ENCODE measurements at regions not wholly inside any gene's neighbourhood (a gene's known extent, or its start where the extent isn't known, plus 50 kb on each side); places are given as distances from the start of the nearest gene placed in this dataset.

- Histone ChIP-seq H3K9ac (ENCODE audit: low read length) (no peak overlapping the region), H2AFZ (ENCODE audit: insufficient read depth, low read depth, low read length, poor library complexity, severe bottlenecking) (no peak overlapping the region), H3K4me2 (replicated peaks; ENCODE audit: low read depth, low read length, poor library complexity, severe bottlenecking) (no peak overlapping the region), H3K9me3 (ENCODE audit: control extremely low read depth in 1 of 3, control insufficient read depth in 2 of 3, insufficient read depth in 1 of 3, low read length in 2 of 3) (no peaks in the 10 kb centered on the region), H3K4me1 (ENCODE audit: control insufficient read depth in 2 of 2, insufficient read depth in 2 of 2, low read length in 2 of 2) (peaks cover 12% of the 10 kb centered on the region in 2 donors), H4K20me1 (ENCODE audit: control insufficient read depth, insufficient read depth, low read length, poor library complexity, severe bottlenecking) (no peaks in the 10 kb centered on the region), H3K27me3 (replicated peaks in 1 of 4; ENCODE audit: control extremely low read depth in 1 of 4, control insufficient read depth in 3 of 4, insufficient read depth in 4 of 4, low read length in 3 of 4) (no peaks in the 10 kb centered on the region), H3K4me3 (ENCODE audit: control extremely low read depth in 1 of 5, extremely low read depth in 1 of 5, insufficient read depth in 1 of 5, low read depth in 2 of 5, low read length in 4 of 5) (no peak overlapping the region), H3K27ac (ENCODE audit: low read length in 2 of 2) (no peak overlapping the region), H3K36me3 (replicated peaks in 1 of 2; ENCODE audit: control extremely low read depth in 1 of 2, control insufficient read depth in 1 of 2, extremely low read depth in 1 of 2, insufficient read depth in 2 of 2, low read length in 1 of 2) (no peaks in the 10 kb centered on the region), H3K79me2 (ENCODE audit: control insufficient read depth, insufficient read depth, low read length) (no peaks in the 10 kb centered on the region)
- WGBS (ENCODE audit: insufficient coverage): 78% methylated on average over 3 of the region's 4 CpGs
- no peak for DNase-seq
- CTCF ChIA-PET: no interaction called here
- TF ChIP-seq CTCF (IDR thresholded peaks at IDR 0.05): no peak
- no peak for TF ChIP-seq EZH2 (IDR thresholded peaks at IDR 0.05; ENCODE audit: borderline replicate concordance, insufficient read depth, low read depth, low read length, poor library complexity, severe bottlenecking)
- ATAC-seq (ENCODE audit: low read depth): no peak
- intact Hi-C loops (cut with micrococcal nuclease): no loop called here
- Mint-ChIP-seq H3K27me3 (peaks cover 9% of the 10 kb centered on the region), H3K4me3 (no peak overlapping the region), H3K4me1 (peaks cover 15% of the 10 kb centered on the region), H3K9me3 (ENCODE audit: insufficient read depth) (no peaks in the 10 kb centered on the region), H3K27ac (no peak overlapping the region)
- POLR2A ChIA-PET: no interaction called here
Measured at GRCh38 chr2:133967326-133967725, 286.5 kb upstream of the MGAT5 start.

- intact Hi-C loops (cut with micrococcal nuclease): no loop called here
- Histone ChIP-seq H3K27me3 (replicated peaks in 1 of 4; ENCODE audit: control extremely low read depth in 1 of 4, control insufficient read depth in 3 of 4, insufficient read depth in 4 of 4, low read length in 3 of 4) (no peaks in the 10 kb centered on the region), H2AFZ (ENCODE audit: insufficient read depth, low read depth, low read length, poor library complexity, severe bottlenecking) (no peak overlapping the region), H3K36me3 (replicated peaks in 1 of 2; ENCODE audit: control extremely low read depth in 1 of 2, control insufficient read depth in 1 of 2, extremely low read depth in 1 of 2, insufficient read depth in 2 of 2, low read length in 1 of 2) (no peaks in the 10 kb centered on the region), H3K79me2 (ENCODE audit: control insufficient read depth, insufficient read depth, low read length) (no peaks in the 10 kb centered on the region), H3K4me3 (ENCODE audit: control extremely low read depth in 1 of 5, extremely low read depth in 1 of 5, insufficient read depth in 1 of 5, low read depth in 2 of 5, low read length in 4 of 5) (no peak overlapping the region), H3K4me1 (ENCODE audit: control insufficient read depth in 2 of 2, insufficient read depth in 2 of 2, low read length in 2 of 2) (peaks cover 12% of the 10 kb centered on the region in 2 donors), H4K20me1 (ENCODE audit: control insufficient read depth, insufficient read depth, low read length, poor library complexity, severe bottlenecking) (no peaks in the 10 kb centered on the region), H3K9me3 (ENCODE audit: control extremely low read depth in 1 of 3, control insufficient read depth in 2 of 3, insufficient read depth in 1 of 3, low read length in 2 of 3) (no peaks in the 10 kb centered on the region), H3K9ac (ENCODE audit: low read length) (no peak overlapping the region), H3K27ac (ENCODE audit: low read length in 2 of 2) (no peak overlapping the region), H3K4me2 (replicated peaks; ENCODE audit: low read depth, low read length, poor library complexity, severe bottlenecking) (peak overlapping the region; percentile 23)
- H3K4me1 Mint-ChIP-seq: peaks cover 15% of the 10 kb centered on the region
- DNase-seq: peak; percentile 20
- TF ChIP-seq EZH2 (IDR thresholded peaks at IDR 0.05; ENCODE audit: borderline replicate concordance, insufficient read depth, low read depth, low read length, poor library complexity, severe bottlenecking): no peak
- no peak for TF ChIP-seq CTCF (IDR thresholded peaks at IDR 0.05)
- no peak overlapping the region for H3K27ac Mint-ChIP-seq
- ChIA-PET CTCF (interaction anchor here (1.1 kb wide), 1 partner anchor 83 kb away, joined by 3 read pairs; no protein-coding TSS in a partner anchor), POLR2A (no interaction called here)
- no peaks in the 10 kb centered on the region for H3K9me3 Mint-ChIP-seq (ENCODE audit: insufficient read depth)
- WGBS (ENCODE audit: insufficient coverage): 65% methylated on average over 2 of the region's 3 CpGs
- no peak overlapping the region for H3K4me3 Mint-ChIP-seq
- ATAC-seq (ENCODE audit: low read depth): no peak
- peaks cover 9% of the 10 kb centered on the region for H3K27me3 Mint-ChIP-seq
Measured at GRCh38 chr2:133968446-133968845, 285.4 kb upstream of the MGAT5 start.
